Stomach (tissue), 4 donors: ENCODE measurements at regions not wholly inside any gene's neighbourhood (a gene's known extent, or its start where the extent isn't known, plus 50 kb on each side); places are given as distances from the start of the nearest gene placed in this dataset.

Source experiments
- EP300 ChIP-seq: sonication (generic); formaldehyde crosslinking; IDR thresholded peaks from one replicate; pipeline ENCODE4 v1.6.1; 2017; ENCODE audit warnings: antibody characterized with exemption
- POLR2A ChIP-seq, 4 donors: fragments of 450-650 bp; IDR thresholded peaks; one replicate each; pipeline ENCODE4 v1.6.1; 2016; ENCODE audit warnings: antibody characterized with exemption in 4 of 4, control low read depth in 2 of 4, mild to moderate bottlenecking in 1 of 4, moderate library complexity in 1 of 4
- POLR2AphosphoS5 ChIP-seq, 3 donors: sonication (generic); formaldehyde crosslinking; IDR thresholded peaks; one replicate each; pipeline ENCODE4 v1.6.1; 2016; ENCODE audit warnings: antibody characterized with exemption in 3 of 3
- TF ChIP-seq, protein P1 (sequence below), 7 experiments: fragments of 450-650 bp in 4 of 7; fragments of 200-600 bp in 3 of 7; sonication (generic) in 3 of 7; IDR thresholded peaks; one replicate each; pipeline ENCODE4 v1.5.1; 2016 to 2019; ENCODE audit warnings: antibody characterized with exemption in 7 of 7, control low read depth in 2 of 7, mild to moderate bottlenecking in 1 of 7

DNA sequence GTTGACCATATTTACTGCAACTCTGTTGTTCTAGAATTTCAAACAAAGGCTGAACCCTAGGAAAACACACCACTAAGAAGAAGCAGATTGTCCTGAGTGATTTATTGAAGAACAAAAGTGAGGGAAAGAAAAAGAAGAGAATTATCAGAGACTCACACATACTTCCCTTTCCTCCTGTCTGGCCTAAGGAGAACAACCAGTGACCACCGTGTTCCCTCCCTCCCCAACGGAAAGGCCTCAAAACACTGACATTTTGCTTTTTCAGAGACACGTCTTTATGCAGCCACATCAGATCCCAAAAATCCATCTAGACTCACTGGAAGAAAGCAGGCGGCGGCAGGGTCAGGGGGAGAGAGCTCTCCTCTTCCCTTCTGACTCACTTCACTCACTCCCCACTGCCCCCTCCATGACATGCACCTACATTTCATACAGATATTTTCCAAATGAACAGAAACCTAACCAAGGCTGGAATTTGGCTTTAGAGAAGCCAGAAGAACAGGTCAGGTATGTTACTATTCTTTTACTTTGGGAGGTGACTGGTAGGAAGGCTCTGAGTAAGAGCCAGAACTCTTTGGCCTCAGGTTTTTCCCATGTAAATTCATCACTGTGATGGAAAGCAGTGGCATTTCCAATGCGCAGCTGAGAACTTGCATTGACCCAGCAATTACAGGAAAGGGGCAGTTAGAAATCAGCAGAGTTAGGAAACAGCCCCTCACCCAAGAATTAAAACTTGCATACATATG, 169.9 kb downstream of the BCL11A start:
- TF ChIP-seq, protein P1, sequence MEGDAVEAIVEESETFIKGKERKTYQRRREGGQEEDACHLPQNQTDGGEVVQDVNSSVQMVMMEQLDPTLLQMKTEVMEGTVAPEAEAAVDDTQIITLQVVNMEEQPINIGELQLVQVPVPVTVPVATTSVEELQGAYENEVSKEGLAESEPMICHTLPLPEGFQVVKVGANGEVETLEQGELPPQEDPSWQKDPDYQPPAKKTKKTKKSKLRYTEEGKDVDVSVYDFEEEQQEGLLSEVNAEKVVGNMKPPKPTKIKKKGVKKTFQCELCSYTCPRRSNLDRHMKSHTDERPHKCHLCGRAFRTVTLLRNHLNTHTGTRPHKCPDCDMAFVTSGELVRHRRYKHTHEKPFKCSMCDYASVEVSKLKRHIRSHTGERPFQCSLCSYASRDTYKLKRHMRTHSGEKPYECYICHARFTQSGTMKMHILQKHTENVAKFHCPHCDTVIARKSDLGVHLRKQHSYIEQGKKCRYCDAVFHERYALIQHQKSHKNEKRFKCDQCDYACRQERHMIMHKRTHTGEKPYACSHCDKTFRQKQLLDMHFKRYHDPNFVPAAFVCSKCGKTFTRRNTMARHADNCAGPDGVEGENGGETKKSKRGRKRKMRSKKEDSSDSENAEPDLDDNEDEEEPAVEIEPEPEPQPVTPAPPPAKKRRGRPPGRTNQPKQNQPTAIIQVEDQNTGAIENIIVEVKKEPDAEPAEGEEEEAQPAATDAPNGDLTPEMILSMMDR (IDR thresholded peaks at IDR 0.05) = no peak
- TF ChIP-seq POLR2A (IDR thresholded peaks at IDR 0.05) (no peak), POLR2AphosphoS5 (IDR thresholded peaks at IDR 0.05) (no peak), EP300 (no peak)
